ENCODE measurements at regions not wholly inside any gene's neighbourhood (a gene's known extent, or its start where the extent isn't known, plus 50 kb on each side); places are given as distances from the start of the nearest gene placed in this dataset.
A peak's percentile ranks its signal among the peaks of the same experiment; 100 is the strongest.

DNA sequence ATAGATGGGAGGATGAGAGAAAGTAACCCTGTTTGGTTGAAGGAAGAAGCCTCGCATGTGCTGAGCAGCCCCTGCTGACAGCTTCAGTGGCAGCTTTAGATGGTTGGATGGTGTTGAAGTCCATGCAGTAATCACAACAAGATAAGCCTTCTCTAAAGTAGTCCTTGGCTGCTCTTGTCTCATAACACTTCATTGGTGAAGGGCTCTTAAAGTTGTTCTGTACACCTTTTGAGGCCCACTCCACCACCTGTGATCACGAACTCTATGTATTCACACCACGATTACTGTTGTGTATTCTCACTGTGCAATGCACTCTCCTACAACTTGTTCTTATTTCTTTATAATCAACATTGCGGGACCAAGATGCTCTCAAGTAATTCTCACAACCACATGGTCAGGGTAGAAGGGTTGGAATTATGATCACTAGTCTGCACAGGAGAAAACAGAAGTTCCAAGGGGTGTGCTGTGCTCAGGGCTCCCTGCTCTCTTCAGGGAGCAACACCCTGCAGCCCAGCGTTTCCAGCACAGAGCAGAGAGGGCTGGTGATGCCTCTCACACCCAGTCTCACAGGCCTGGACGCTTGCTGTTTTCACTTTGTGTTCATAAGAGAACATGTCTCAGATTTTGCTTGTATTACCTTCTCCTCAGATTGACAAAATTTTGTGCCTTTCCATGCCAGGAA, 294.4 kb downstream of the SMOC2 start:
- Histone ChIP-seq H3K36me3 (no peaks in the 10 kb centered on the region), H3K27me3 (no peaks in the 10 kb centered on the region), H3K4me1 (peaks cover 0 to 12% (median 2%) of the 10 kb centered on the region in 3 donors), H3K27ac (no peak overlapping the region), H3K9me3 (peaks cover 0 to 13% (median 0%) of the 10 kb centered on the region in 3 donors), H3K4me3 (no peak overlapping the region)
- WGBS, 2 donors (ENCODE audit: low coverage in 1 of 2): 82 to 95% methylated on average over 4 to 6 of the region's 6 CpGs
- no peak for ATAC-seq
- TF ChIP-seq, protein P1, sequence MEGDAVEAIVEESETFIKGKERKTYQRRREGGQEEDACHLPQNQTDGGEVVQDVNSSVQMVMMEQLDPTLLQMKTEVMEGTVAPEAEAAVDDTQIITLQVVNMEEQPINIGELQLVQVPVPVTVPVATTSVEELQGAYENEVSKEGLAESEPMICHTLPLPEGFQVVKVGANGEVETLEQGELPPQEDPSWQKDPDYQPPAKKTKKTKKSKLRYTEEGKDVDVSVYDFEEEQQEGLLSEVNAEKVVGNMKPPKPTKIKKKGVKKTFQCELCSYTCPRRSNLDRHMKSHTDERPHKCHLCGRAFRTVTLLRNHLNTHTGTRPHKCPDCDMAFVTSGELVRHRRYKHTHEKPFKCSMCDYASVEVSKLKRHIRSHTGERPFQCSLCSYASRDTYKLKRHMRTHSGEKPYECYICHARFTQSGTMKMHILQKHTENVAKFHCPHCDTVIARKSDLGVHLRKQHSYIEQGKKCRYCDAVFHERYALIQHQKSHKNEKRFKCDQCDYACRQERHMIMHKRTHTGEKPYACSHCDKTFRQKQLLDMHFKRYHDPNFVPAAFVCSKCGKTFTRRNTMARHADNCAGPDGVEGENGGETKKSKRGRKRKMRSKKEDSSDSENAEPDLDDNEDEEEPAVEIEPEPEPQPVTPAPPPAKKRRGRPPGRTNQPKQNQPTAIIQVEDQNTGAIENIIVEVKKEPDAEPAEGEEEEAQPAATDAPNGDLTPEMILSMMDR (IDR thresholded peaks at IDR 0.05): no peak
- TF ChIP-seq EP300 (IDR thresholded peaks at IDR 0.05) (no peak), POLR2A (IDR thresholded peaks at IDR 0.05) (no peak), POLR2AphosphoS5 (IDR thresholded peaks at IDR 0.05) (no peak)

GRCh38 chr6:168734523-168734922, 293.5 kb downstream of the SMOC2 start:
- Histone ChIP-seq H3K4me3 (no peak overlapping the region), H3K27me3 (no peaks in the 10 kb centered on the region), H3K36me3 (no peaks in the 10 kb centered on the region), H3K27ac (no peak overlapping the region), H3K9me3 (peaks cover 0 to 13% (median 0%) of the 10 kb centered on the region in 3 donors), H3K4me1 (peaks cover 0 to 12% (median 2%) of the 10 kb centered on the region in 3 donors)
- ATAC-seq: peak; percentile 25
- WGBS, 2 donors (ENCODE audit: low coverage in 1 of 2): 66 to 83% methylated on average over 4 to 5 of the region's 5 CpGs
- TF ChIP-seq EP300 (IDR thresholded peaks at IDR 0.05) (no peak), POLR2AphosphoS5 (IDR thresholded peaks at IDR 0.05) (no peak), POLR2A (IDR thresholded peaks at IDR 0.05) (no peak)
- TF ChIP-seq, protein P1 (IDR thresholded peaks at IDR 0.05): no peak

DNA sequence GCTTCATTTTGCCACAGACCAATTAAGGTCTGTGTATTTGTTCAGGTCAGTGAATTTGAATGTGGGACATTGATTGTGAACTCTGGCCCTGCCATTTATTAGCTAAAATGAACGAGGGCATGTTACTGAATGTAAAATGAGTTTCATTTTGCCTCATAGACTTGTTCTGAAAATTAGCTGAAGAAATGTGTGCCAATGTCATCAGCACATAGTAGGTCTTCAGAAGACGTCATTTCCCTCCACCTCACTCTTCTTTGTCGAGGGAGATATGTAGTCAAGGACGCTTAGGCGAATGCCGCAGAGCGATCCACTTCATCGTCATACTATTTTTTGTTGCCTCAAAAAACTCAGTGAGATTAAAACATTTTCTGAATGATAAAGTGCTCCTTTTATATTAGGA, 291.7 kb downstream of the SMOC2 start:
- Histone ChIP-seq H3K27ac (no peak overlapping the region), H3K4me3 (no peak overlapping the region), H3K36me3 (no peaks in the 10 kb centered on the region), H3K27me3 (no peaks in the 10 kb centered on the region), H3K4me1 (peaks cover 0 to 12% (median 2%) of the 10 kb centered on the region in 3 donors), H3K9me3 (peaks cover 0 to 6% (median 0%) of the 10 kb centered on the region in 3 donors)
- no peak for TF ChIP-seq POLR2AphosphoS5 (IDR thresholded peaks at IDR 0.05)
- no peak for ATAC-seq
- 77 to 84% methylated on average over 8 of the region's 8 CpGs for WGBS, 2 donors (ENCODE audit: low coverage in 1 of 2)

DNA sequence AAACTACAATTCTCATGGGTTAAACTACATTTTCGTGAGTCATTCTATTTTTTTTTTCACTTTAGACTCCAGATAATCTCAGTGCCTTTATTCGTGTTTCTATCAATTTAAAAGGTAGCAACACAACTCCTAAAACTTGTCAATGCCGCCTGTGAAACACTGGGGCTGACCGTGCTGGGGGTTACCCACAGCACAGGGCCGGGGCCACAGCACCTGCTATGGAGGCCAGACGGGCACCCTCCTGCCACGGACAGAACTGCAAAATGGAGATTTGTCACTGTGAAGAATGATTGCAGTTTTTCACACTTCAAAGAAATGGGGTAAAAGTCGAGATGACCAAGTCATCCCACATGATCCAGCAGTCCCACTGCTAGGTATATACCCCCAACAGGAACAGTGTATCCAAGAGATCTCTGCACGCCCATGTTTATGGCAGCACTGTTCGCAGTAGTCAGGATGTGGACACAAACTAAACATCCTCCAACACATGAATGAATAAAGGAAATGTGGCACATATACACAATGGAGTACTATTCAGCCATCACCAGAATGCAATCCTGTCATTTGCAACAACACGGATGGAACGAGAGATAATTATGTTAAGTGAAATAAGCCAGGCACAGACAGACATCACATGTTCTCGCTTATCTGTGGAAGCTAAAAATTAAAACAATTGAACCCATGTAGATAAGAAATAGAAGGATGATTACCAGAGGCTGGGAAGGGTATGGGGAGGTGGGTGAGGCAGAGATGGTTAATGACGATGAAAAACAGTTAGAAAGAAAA, 290.1 kb downstream of the SMOC2 start:
- no peak overlapping the region for H3K4me3 ChIP-seq
- no peak overlapping the region for H3K27ac ChIP-seq
- peaks cover 0 to 12% (median 2%) of the 10 kb centered on the region in 3 donors for H3K4me1 ChIP-seq
- ATAC-seq: no peak
- H3K9me3 ChIP-seq: no peaks in the 10 kb centered on the region
- no peaks in the 10 kb centered on the region for H3K27me3 ChIP-seq
- WGBS, 2 donors (ENCODE audit: low coverage in 1 of 2): 80 to 95% methylated on average over 8 to 14 of the region's 14 CpGs
- H3K36me3 ChIP-seq: no peaks in the 10 kb centered on the region
- TF ChIP-seq POLR2AphosphoS5 (IDR thresholded peaks at IDR 0.05): no peak
- TF ChIP-seq POLR2A (IDR thresholded peaks at IDR 0.05): no peak
- no peak for TF ChIP-seq EP300 (IDR thresholded peaks at IDR 0.05)
- TF ChIP-seq, protein P1 (IDR thresholded peaks at IDR 0.05): no peak

GRCh38 chr6:168728056-168728455, 287.1 kb downstream of the SMOC2 start:
- Histone ChIP-seq H3K27ac (no peak overlapping the region), H3K9me3 (peaks cover 0 to 12% (median 0%) of the 10 kb centered on the region in 3 donors), H3K27me3 (no peaks in the 10 kb centered on the region), H3K4me3 (no peak overlapping the region), H3K4me1 (no peaks in the 10 kb centered on the region), H3K36me3 (no peaks in the 10 kb centered on the region)
- TF ChIP-seq POLR2AphosphoS5 (IDR thresholded peaks at IDR 0.05) (no peak), EP300 (IDR thresholded peaks at IDR 0.05) (no peak), POLR2A (IDR thresholded peaks at IDR 0.05) (no peak)
- no peak for ATAC-seq
- WGBS, 2 donors (ENCODE audit: low coverage in 1 of 2): 57 to 79% methylated on average over 2 of the region's 2 CpGs

Data from gastroesophageal sphincter (tissue), 4 donors.